ENCODE measurements at regions not wholly inside any gene's neighbourhood (a gene's known extent, or its start where the extent isn't known, plus 50 kb on each side); places are given as distances from the start of the nearest gene placed in this dataset.

DNA sequence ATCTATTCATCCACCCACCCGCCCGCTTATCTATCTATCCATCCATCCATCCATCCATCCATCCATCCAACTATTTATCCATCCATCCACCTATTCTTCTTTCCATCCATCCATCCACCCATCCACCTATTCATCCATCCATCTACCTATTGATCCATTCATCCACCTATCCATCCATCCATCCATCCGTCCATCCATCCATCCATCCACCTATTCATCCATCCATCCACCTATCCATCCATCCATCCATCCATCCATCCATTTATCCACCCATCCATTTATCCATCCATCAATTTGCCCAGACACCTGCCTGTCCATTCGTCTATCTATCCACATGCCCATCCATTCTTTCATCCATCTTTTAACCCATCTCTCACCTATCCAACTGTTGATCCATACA, 71.1 kb upstream of the PMEPA1 start:
- Mint-ChIP-seq H3K4me1 (no peaks in the 10 kb centered on the region), H3K27me3 (ENCODE audit: low read depth, poor library complexity) (peaks cover 35% of the 10 kb centered on the region), H3K36me3 (ENCODE audit: low read depth) (no peaks in the 10 kb centered on the region), H3K27ac (no peak overlapping the region), H3K9me3 (no peaks in the 10 kb centered on the region), H3K4me3 (no peak overlapping the region)
- DNase-seq, result no peak
- TF ChIP-seq, protein P1, sequence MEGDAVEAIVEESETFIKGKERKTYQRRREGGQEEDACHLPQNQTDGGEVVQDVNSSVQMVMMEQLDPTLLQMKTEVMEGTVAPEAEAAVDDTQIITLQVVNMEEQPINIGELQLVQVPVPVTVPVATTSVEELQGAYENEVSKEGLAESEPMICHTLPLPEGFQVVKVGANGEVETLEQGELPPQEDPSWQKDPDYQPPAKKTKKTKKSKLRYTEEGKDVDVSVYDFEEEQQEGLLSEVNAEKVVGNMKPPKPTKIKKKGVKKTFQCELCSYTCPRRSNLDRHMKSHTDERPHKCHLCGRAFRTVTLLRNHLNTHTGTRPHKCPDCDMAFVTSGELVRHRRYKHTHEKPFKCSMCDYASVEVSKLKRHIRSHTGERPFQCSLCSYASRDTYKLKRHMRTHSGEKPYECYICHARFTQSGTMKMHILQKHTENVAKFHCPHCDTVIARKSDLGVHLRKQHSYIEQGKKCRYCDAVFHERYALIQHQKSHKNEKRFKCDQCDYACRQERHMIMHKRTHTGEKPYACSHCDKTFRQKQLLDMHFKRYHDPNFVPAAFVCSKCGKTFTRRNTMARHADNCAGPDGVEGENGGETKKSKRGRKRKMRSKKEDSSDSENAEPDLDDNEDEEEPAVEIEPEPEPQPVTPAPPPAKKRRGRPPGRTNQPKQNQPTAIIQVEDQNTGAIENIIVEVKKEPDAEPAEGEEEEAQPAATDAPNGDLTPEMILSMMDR (IDR thresholded peaks at IDR 0.05), result no peak

DNA sequence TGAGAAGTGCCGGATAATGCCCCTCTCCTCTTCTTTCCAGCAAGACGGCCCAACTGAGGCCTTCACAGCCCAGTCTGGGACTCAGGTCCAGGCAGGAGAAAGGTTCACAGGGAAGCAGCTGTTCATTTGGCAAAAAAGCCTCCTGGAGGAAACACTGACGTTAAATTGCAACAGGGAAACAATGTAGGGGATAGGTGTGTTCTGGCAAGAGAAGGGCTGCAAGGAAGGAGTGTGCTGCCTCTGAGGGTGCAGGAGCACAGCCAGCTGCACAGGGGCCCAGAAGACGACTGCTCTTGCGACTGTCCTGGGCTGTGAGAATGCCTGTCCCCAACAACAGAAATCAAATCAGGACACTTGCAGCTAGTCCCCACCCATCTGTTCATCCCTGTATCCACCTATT, 70.6 kb upstream of the PMEPA1 start:
- H3K27me3 Mint-ChIP-seq (ENCODE audit: low read depth, poor library complexity), result peaks cover 40% of the 10 kb centered on the region
- H3K4me1 Mint-ChIP-seq, result no peaks in the 10 kb centered on the region
- H3K9me3 Mint-ChIP-seq, result no peaks in the 10 kb centered on the region
- no peak overlapping the region for H3K4me3 Mint-ChIP-seq
- H3K27ac Mint-ChIP-seq, result no peak overlapping the region
- DNase-seq, result no peak
- TF ChIP-seq, protein P1 (IDR thresholded peaks at IDR 0.05), result no peak
- no peaks in the 10 kb centered on the region for H3K36me3 Mint-ChIP-seq (ENCODE audit: low read depth)

DNA sequence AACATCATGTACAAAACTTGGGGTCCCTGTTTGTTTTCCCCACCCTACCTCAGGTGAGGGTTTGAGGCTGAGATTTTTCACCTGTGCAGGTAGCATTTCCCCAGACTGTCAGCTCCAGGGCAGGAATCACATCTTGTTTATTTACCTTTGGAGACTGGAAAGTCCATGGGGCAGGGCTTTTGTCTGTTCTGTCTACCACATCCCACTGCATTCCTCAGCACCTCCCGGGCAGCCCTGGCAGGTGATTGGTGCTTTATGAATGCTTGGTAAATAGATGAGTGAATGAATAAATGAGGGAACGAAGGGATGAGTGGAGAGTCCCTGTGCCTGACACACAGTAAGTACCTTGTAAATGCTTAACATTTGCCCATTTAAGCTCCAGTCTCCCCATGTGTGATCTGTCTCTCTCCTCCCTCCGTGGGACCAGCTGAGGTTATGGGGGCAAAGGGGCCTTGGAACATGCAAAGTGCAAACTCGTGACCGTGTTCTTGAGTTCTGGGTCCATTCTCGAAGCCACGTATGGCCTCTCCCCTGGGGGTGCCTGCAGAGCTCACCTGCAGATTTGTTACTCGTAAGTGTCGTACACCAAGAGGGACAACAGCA, 69.7 kb upstream of the PMEPA1 start:
- H3K27me3 Mint-ChIP-seq (ENCODE audit: low read depth, poor library complexity), result peaks cover 45% of the 10 kb centered on the region
- H3K36me3 Mint-ChIP-seq (ENCODE audit: low read depth), result no peaks in the 10 kb centered on the region
- no peak for DNase-seq
- H3K9me3 Mint-ChIP-seq, result no peaks in the 10 kb centered on the region
- H3K4me1 Mint-ChIP-seq, result no peaks in the 10 kb centered on the region
- H3K27ac Mint-ChIP-seq, result no peak overlapping the region
- H3K4me3 Mint-ChIP-seq, result no peak overlapping the region
- TF ChIP-seq, protein P1 (IDR thresholded peaks at IDR 0.05), result no peak

DNA sequence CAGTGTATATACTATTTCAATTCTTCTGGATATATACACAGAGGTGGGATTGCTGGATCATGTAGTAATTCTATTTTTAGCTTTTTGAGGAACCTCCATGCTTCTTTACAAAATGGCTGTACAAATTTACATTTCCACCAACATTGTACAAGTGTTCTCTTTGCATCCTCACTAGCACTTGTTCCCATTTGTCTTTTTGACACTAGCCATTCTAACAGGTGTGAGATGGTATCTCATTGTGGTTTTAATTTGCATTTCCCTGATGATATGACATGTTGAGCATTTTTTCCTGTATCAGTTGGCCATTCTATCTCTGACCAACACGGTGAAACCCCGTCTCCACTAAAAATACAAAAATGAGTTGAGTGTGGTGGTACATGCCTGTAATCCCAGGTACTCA, 68.1 kb upstream of the PMEPA1 start:
- Mint-ChIP-seq H3K27me3 (ENCODE audit: low read depth, poor library complexity) (peaks cover 41% of the 10 kb centered on the region), H3K4me1 (peaks cover under 1% of the 10 kb centered on the region), H3K9me3 (no peaks in the 10 kb centered on the region), H3K36me3 (ENCODE audit: low read depth) (no peaks in the 10 kb centered on the region), H3K27ac (no peak overlapping the region), H3K4me3 (no peak overlapping the region)
- TF ChIP-seq, protein P1 (IDR thresholded peaks at IDR 0.05), result no peak
- DNase-seq, result no peak

DNA sequence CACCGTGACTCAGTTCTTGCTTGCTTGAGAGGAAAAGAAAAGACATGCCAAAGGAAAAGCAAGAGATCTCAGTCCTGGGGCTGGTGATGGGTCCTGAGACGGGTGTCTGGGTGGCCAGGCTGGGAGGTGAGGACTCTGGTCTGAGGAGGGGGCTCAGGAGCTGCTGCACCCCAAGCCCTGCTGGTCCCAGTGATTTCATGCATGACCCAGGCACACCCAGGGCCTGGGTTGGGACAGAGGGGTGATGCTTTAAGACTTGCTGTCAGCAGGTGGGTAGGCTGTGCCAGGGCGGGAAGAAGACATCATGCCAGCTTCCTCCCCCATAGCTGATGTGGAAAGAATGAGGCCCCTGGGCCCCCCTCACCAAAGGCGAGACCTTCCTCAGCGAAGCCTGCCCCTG, 65.1 kb upstream of the PMEPA1 start:
- DNase-seq, result no peak
- no peak overlapping the region for H3K4me3 Mint-ChIP-seq
- H3K9me3 Mint-ChIP-seq, result no peaks in the 10 kb centered on the region
- peaks cover 38% of the 10 kb centered on the region for H3K27me3 Mint-ChIP-seq (ENCODE audit: low read depth, poor library complexity)
- TF ChIP-seq, protein P1 (IDR thresholded peaks at IDR 0.05), result no peak
- H3K36me3 Mint-ChIP-seq (ENCODE audit: low read depth), result no peaks in the 10 kb centered on the region
- H3K4me1 Mint-ChIP-seq, result peaks cover 16% of the 10 kb centered on the region
- H3K27ac Mint-ChIP-seq, result no peak overlapping the region

DNA sequence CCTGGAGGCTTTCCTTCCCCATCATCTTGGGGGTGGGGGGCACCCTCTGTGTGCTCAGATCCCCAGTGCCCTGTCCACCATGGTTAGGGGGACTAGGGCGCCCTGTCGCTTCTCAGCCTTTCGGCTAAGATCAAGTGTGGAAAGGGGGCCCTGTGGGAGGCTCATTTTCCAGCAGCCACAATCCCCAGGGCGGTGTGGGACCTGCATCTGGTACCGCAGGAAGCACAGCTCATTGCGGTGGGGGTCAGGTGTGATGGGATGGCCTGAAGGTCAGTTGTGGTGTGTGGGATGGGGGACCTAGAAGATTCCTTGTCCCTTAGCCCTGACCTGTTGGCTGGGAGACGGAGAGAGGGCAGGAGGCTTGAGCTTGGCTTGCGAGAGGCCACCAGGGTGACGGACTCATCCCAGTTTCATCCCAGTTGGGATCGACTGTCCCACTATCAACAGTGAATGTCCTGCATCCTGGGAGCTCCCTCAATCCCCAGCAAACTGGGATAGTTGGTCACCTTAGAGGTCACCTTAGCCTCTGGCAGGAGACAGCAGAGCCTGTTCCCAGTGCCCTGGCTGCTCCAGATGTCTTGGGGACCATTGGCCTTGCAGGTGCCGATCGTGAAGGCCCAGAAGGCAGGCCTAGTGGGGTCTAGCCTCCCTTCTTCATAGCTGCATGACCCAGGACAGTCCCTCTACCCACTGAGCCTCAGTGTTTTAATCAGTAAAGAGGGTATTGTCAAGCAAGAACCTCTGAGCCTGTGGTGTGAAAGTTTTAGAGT, 64.5 kb upstream of the PMEPA1 start:
- TF ChIP-seq, protein P1 (IDR thresholded peaks at IDR 0.05), result no peak
- Mint-ChIP-seq H3K9me3 (no peaks in the 10 kb centered on the region), H3K27ac (no peak overlapping the region), H3K36me3 (ENCODE audit: low read depth) (no peaks in the 10 kb centered on the region), H3K27me3 (ENCODE audit: low read depth, poor library complexity) (peaks cover 33% of the 10 kb centered on the region), H3K4me3 (no peak overlapping the region), H3K4me1 (peaks cover 16% of the 10 kb centered on the region)
- no peak for DNase-seq
